Skeletal muscle cell (primary cell): ENCODE measurements at regions not wholly inside any gene's neighbourhood (a gene's known extent, or its start where the extent isn't known, plus 50 kb on each side); places are given as distances from the start of the nearest gene placed in this dataset.
"Not testable (repeated sequence)": the region's sequence is repeated elsewhere in the genome, so short reads cannot be mapped to it uniquely, and the experiment has no call there.

Experiments
- DNase-seq: peaks from one replicate; pipeline ENCODE4 v3.0.0-alpha.2; 2010; ENCODE audit warnings: low read depth
- H3K4me3 ChIP-seq: 2 replicates; pipeline ENCODE4 v1.5.1; 2011; ENCODE audit warnings: low read depth, mild to moderate bottlenecking, control low read depth, low read length, moderate library complexity

DNA sequence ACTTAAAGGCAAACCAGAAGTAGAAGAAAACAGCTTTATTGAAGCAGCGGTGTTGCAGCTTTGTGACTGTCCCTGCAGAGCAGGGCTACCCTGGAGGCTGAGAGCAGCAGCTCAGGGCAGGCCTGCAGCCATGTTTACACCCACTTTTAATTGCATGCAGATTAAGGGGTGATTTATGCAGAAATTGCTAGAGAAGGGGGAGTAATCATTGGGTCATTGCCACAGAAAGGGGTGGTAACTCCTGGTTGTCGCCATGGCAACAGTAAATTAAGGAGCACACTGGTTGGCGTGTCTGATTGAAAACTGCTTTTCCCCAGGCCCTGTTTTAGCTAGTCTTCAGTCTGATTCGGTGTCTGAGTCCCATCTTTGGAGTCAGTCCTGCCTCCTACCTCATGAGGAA is 195.4 kb upstream of the HDAC4 start:
- DNase-seq: no peak
- no peak overlapping the region for H3K4me3 ChIP-seq

- no peak for DNase-seq
- no peak overlapping the region for H3K4me3 ChIP-seq
Measured at GRCh38 chr2:239595726-239596125, 194.9 kb upstream of the HDAC4 start.

DNA sequence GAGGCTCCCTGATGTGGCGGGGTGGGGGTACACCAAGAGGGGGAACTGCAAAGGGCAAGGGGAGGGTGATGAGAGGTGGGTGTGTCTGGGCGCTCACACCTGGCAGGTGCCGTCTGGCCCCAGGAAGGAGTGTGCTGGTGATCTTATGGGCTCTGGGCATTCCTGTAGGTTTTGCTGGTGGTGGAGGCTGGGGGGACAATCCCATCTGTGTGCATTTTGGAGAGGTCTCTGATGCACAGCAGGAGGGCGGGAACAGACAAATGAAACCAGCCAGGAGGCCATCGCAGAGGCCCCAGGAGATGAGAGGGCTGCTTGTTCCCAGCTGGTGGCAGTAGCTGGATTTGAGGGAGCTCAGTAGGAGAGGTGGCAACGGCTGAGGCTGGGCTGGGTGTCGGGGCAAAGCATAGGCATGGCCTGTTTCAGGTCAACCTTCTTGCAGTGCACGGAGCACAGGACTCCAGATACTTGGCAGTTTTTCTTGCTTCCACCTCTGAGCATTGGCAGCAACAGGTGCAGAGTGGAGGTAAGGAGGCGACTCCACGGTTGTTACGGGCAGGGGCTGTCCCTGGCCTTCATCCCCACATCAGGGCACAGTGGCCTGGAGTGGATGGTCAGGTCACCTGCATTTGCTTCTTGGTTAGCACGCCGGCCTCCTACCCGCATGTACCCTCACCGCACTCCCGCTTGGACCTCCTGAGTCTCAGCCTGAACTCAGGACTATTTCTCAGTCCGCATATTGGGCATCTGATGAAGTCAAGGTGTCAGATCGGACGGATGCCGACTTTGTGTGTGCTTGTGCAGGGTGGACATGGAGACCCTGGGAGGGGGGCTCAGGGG is 194.2 kb upstream of the HDAC4 start:
- no peak overlapping the region for H3K4me3 ChIP-seq
- no peak for DNase-seq

- DNase-seq: no peak
Measured at GRCh38 chr2:239594019-239594771, 193.4 kb upstream of the HDAC4 start.

GRCh38 chr2:239593455-239593854 is 192.6 kb upstream of the HDAC4 start:
- DNase-seq: no peak

More at GRCh38 chr2:239594019-239594771, 193.4 kb upstream of the HDAC4 start:
- H3K4me3 ChIP-seq: no peak overlapping the region

GRCh38 chr2:239592629-239593290 is 191.9 kb upstream of the HDAC4 start:
- DNase-seq, H3K4me3 ChIP-seq: not testable (repeated sequence)

More at GRCh38 chr2:239593455-239593854, 192.6 kb upstream of the HDAC4 start:
- H3K4me3 ChIP-seq: no peak overlapping the region

DNA sequence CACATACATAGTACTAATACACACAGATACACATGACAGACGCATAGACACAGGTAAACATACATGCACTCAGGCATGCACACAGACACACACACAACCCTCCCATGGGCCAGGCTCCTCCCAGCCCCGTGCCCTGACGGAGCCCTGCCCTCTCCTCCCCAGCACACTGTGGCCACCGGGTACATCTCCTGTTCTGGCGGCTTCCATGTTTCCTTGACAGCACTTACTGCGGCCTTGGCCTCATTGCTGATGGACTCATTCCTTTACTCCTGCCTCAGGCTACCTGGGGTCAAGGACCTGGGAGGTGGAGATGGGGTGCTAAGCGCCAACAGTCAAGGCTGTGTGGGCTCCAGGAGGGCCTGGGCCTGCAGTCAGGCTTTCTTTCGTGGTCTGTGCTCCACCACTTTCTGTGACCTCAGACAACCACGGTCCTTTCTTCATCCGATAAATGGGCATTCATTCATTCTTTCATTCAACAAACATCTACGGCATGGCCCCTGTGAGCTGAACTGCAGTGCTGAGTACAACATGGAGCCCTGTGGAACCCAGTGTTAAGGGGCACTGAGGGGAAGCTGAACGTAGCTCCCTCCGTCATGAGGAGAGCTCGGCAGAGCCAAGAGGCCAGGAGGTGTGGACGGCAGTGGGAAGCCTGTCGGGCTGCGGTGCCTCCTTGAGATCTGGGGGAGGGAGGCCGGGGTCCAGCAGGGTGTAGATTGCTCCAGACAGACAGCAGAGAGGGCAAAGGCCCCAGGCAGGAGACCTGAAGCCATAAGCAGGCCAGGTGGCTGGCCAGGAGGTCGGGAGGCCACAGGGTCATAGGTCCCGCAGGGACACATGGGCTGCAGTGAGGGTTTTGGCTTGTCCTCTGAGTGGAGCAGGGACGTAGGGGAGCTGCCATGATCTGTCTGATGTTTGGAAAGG is 190.4 kb upstream of the HDAC4 start:
- no peak for DNase-seq
- H3K4me3 ChIP-seq: no peak overlapping the region

DNA sequence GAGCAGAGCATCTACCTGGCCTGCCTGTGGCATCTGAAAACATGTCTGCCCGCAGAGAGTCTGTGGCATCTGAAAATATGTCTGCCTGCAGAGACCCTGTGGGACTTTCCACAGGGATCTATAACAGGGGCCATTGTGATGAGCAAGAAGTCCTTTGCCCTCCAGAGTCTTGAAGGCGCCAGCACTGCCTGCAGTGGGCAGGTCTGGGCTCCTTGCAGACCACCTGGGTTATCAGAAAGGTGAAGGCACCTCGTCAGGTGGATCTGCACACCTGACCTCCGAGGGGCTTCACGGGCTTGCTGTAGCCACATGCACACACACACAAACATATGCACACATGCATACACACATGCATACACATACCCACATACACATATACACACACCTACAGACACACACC is 189.5 kb upstream of the HDAC4 start:
- no peak overlapping the region for H3K4me3 ChIP-seq
- no peak for DNase-seq

DNA sequence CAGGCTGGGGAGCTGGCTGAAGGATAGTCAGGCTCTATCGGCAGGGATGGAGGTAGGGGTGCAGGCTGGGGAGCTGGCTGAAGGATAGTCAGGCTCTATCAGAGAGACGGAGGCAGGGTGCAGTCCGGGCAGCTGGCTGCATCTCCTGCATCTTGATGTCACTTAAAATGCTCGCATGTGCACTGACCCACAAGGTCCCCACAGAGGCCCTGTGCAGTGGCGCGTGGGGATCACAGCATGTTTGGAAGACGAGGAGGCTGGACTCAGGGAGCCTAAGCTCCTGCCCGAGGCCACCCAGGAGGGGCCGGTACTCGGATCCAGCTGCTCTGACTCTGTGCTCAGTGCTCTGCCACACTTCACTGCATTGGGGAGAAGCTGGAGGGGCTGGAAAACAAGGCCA is 189.0 kb upstream of the HDAC4 start:
- no peak for DNase-seq
- no peak overlapping the region for H3K4me3 ChIP-seq

DNA sequence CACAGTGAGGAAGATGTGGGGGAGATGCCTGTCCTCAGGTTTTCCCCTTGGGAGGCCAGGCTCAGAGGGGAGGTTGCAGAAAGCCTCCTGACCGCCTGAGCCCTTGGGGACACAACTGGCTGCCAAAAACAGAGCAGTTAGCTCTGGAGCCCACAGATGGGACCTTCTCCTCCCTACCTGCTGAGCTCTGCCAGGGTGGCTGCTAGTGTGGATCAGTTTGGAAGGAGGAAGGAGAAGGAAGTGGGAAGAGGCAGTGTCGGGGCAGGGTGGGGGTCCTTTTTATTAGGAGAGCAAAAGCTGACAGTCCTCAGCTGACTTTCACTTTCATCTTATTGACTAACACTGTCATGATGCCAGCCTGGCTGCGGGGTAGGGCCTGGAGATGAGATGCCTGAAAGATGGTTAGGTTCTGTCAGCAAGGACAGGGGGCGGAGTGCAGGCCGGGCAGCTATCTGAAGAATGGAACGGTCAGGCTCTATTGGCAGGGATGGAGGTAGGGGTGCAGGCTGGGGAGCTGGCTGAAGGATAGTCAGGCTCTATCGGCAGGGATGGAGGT is 188.5 kb upstream of the HDAC4 start:
- no peak overlapping the region for H3K4me3 ChIP-seq
- no peak for DNase-seq

DNA sequence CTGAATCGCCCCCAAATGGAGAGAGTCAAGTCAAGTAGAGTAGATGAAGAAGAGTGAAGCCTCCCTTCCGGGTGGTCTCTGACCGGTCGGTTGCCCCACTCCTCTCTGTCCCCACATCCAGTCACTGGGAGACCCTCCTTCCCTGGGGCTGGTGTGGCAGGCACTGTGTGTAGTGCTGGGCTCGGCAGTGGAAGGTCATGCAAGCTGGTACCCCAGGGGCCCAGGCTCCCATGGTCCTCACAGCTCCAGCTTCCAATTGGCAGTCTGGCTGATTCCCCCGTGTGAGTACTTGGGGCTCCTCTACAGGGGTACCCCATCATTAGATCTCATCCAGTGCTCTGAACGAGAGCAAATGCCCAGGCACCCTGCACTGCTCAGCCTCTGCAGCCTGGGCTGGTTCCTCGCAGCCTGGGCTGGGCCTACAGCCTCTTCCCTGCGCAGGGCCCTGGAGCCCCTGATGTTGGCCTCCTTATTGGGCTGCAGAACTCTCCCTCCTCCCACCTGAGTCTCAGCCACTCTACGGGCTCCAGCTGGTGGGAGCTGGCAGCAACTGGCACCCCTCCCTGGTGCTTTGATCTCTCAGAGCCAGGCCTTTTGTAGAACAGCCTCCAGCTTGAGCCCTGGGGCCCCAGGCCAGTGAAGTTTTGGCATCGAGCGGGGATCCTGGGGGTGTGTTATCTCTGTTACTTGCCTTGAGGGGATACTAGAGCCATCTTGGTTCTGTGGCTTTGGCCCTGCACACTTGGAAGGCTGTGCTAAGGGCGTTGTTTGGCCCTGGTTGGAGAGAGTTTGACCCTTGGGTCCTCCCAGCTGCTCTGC is 187.8 kb upstream of the HDAC4 start:
- DNase-seq: no peak

GRCh38 chr2:239587841-239588240 is 187.0 kb upstream of the HDAC4 start:
- no peak for DNase-seq
- H3K4me3 ChIP-seq: no peak overlapping the region

More for the DNA sequence above, 187.8 kb upstream of the HDAC4 start:
- H3K4me3 ChIP-seq: no peak overlapping the region

- no peak overlapping the region for H3K4me3 ChIP-seq
- no peak for DNase-seq
Measured at GRCh38 chr2:239587311-239587731, 186.5 kb upstream of the HDAC4 start.

DNA sequence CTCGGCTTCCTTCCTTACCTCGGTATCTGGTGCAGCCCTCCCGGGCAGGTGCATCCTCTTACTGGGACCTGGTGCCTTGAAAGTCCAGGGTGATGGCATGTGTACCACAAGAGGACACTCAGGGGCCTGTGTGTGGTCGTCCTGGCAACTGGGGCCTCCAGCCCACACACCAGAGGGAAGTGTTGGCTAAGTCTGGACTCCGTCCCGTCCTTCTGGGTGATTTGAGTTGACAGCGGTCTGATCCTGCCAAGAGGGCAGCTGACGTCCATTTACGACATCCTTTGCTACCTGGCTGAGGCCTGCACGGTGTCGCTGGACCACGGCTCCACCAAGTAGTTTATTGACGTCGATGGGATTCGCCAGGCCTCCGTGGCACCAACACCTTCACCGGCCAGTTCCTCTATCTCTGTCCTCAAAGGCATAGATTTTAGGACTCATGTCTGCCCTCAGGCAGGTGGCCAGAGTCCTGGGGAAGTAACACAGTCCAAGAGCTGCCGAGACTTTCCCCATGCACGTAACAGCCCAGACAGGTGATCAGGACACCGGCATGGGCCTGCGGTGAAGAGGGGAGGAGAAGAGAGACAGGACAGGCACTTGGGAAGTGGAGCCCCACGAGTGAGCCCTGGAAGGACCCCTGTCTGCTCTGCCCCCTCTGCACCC is 186.0 kb upstream of the HDAC4 start:
- DNase-seq: no peak
- no peak overlapping the region for H3K4me3 ChIP-seq

GRCh38 chr2:239585422-239585821 is 184.6 kb upstream of the HDAC4 start:
- no peak for DNase-seq
- H3K4me3 ChIP-seq: no peak overlapping the region

GRCh38 chr2:239584986-239585385 is 184.2 kb upstream of the HDAC4 start:
- no peak for DNase-seq
- H3K4me3 ChIP-seq: no peak overlapping the region
